Effector memory CD4-positive, alpha-beta T cell (primary cell): ENCODE measurements at regions not wholly inside any gene's neighbourhood (a gene's known extent, or its start where the extent isn't known, plus 50 kb on each side); places are given as distances from the start of the nearest gene placed in this dataset.

Source experiments
- DNase-seq, 3 donors: peaks; one replicate each; pipeline ENCODE4 v3.0.0-alpha.2; 2020
- H3K27ac ChIP-seq: 2 replicates; pipeline ENCODE4 v1.7.0; 2013; ENCODE audit warnings: mild to moderate bottlenecking, low read length, moderate library complexity; ENCODE audit not compliant: insufficient read depth, poor library complexity, severe bottlenecking
- H3K27me3 ChIP-seq: replicated peaks from 2 replicates; pipeline ENCODE4 v1.7.0; 2013; ENCODE audit warnings: mild to moderate bottlenecking, low read length; ENCODE audit not compliant: insufficient read depth, control insufficient read depth, poor library complexity, severe bottlenecking
- H3K36me3 ChIP-seq: 2 replicates; pipeline ENCODE4 v1.7.0; 2013; ENCODE audit warnings: mild to moderate bottlenecking, low read length, moderate library complexity; ENCODE audit not compliant: control insufficient read depth, insufficient read depth
- H3K4me1 ChIP-seq: 2 replicates; pipeline ENCODE4 v1.7.0; 2013; ENCODE audit warnings: low read length, mild to moderate bottlenecking; ENCODE audit not compliant: control insufficient read depth, insufficient read depth, poor library complexity, severe bottlenecking
- H3K4me3 ChIP-seq: 2 replicates; pipeline ENCODE4 v1.7.0; 2013; ENCODE audit warnings: low read length, low read depth, mild to moderate bottlenecking; ENCODE audit not compliant: insufficient read depth, poor library complexity, severe bottlenecking
- H3K9me3 ChIP-seq: 2 replicates; pipeline ENCODE4 v1.7.0; 2013; ENCODE audit warnings: mild to moderate bottlenecking, low read length, moderate library complexity; ENCODE audit not compliant: control insufficient read depth

DNA sequence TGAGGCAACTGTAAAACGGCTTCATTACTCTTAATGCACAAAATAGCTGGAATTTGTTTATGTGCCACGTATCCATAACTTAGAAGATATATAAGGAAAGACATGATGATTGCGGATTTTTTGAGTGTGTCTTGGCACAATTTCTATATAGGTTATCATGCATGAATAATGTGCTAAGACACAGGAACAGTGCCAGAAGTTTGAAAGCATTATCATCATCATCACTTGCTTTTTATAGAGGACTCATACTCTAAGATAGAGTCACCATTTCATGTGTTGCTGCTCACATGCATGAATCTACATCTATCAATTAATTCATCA, 113.4 kb downstream of the ELOVL4 start:
- no peaks in the 10 kb centered on the region for H3K27me3 ChIP-seq
- H3K36me3 ChIP-seq = no peaks in the 10 kb centered on the region
- H3K27ac ChIP-seq = no peak overlapping the region
- H3K4me3 ChIP-seq = no peak overlapping the region
- H3K4me1 ChIP-seq = no peaks in the 10 kb centered on the region
- no peak for DNase-seq
- H3K9me3 ChIP-seq = no peaks in the 10 kb centered on the region

DNA sequence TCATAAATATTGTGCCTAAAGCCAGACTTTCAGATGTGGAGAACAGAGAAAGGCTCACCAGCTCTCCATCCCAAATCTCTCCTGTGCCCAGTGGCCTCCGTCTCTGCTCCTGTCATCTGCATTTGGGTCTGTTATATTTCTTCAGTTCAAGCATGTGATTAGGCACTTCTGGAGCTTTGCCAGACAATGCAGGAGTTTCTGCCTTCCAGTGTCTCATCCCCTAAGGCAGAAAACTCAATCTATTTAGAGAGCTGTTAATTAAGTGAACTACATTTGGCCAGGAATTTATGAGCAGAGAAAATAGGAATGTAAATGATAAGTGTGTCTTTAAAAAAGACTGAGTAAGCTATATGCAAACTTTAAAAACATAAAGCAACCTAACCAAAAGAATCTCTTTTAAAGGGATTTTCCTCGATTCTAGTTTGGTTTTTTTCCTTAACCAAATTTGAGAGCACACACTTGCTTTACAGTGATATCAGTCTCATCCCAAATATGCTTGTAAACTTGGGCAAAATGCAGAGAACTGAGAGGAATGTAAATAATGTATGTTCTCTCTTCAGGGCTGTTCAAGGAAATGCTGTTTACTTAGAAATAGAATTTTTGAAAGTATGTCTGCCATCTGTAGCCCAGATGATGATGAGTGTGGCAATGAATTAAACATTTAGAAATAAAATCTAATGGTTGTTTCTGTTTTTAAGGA, 113.9 kb downstream of the ELOVL4 start:
- H3K9me3 ChIP-seq = no peaks in the 10 kb centered on the region
- H3K4me1 ChIP-seq = no peaks in the 10 kb centered on the region
- H3K4me3 ChIP-seq = no peak overlapping the region
- no peaks in the 10 kb centered on the region for H3K36me3 ChIP-seq
- H3K27ac ChIP-seq = no peak overlapping the region
- no peak for DNase-seq
- no peaks in the 10 kb centered on the region for H3K27me3 ChIP-seq

DNA sequence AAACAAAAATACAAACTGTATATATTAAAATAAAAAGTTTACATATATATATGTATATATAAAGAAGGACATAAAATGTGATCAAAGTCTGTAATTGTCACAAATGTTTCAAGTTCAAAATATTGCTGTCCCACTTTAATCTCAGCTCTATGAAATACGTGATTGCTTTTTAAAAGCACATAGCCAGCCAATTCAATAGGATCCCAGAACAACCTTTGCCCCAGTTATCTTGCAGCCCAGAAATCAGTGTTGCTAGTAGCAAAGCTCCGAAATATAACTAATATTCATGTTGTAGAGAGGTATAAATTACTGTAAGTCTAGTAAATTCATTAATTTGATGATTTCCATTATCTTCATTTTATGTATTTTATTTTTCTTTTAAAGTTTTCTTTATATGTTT, 114.6 kb downstream of the ELOVL4 start:
- DNase-seq = no peak
- Histone ChIP-seq H3K36me3 (no peaks in the 10 kb centered on the region), H3K4me3 (no peak overlapping the region), H3K27ac (no peak overlapping the region), H3K4me1 (no peaks in the 10 kb centered on the region), H3K9me3 (no peaks in the 10 kb centered on the region), H3K27me3 (no peaks in the 10 kb centered on the region)

DNA sequence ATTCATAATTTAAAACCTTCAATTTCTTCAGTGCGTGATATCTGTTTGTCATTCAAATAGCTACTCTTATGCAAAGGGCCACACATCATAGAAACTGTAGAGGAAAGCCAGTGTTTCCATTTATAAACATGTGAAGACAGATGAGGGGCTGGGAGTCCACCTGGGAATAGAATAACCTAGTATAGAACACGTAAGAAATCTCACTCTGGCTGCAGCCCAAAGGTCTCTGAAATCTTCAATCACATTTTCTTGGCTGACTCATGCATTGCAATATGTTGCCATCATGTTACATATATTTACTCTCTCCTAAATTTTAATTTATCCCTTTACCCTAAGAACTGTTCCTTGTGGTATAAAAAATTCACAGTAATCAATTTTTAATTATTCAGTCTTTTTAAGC, 123.2 kb downstream of the ELOVL4 start:
- Histone ChIP-seq H3K4me3 (no peak overlapping the region), H3K27ac (no peak overlapping the region), H3K4me1 (no peaks in the 10 kb centered on the region), H3K36me3 (no peaks in the 10 kb centered on the region), H3K9me3 (no peaks in the 10 kb centered on the region), H3K27me3 (no peaks in the 10 kb centered on the region)
- no peak for DNase-seq

DNA sequence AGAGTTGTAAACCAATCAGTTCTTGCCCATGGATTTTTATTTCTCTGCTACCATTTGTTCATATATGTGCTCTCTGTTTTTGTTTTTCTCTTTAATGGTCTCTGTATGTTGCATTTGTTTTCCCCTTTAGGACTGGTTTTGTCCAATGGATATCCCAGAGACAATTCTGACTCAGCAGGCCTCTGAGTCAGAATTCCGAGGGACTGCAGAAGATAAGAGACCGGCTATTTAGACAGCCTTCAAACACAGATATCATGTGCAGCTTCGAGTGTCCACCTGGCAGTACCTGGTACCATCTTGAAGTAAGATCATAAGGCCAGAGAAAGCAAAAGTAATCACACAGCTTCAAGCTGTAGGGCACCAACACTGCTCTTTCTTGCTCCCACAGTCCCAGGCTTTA, 125.5 kb downstream of the ELOVL4 start:
- no peaks in the 10 kb centered on the region for H3K36me3 ChIP-seq
- no peak for DNase-seq
- H3K27ac ChIP-seq = no peak overlapping the region
- H3K4me1 ChIP-seq = no peaks in the 10 kb centered on the region
- no peaks in the 10 kb centered on the region for H3K9me3 ChIP-seq
- no peaks in the 10 kb centered on the region for H3K27me3 ChIP-seq
- no peak overlapping the region for H3K4me3 ChIP-seq

DNA sequence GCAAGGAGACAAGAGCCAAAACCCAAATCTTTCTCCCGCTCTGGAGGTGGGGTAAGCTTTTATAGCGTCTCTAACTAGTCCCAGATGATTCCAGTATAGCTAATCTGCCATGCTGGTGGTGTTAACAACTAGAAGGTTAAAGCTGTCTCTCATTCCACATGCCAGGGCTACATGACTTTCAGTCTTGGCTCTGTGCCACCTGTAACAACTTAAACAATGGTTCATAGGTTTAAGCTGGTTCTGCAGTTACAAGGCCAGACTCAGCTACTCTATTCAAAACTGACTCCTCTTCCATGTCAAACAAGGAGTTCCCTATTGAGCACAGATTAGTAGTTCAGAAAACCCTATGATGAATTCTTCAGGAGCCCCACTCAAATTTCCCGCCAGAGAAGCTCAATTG, 128.9 kb downstream of the ELOVL4 start:
- Histone ChIP-seq H3K27ac (no peak overlapping the region), H3K4me1 (no peaks in the 10 kb centered on the region), H3K36me3 (no peaks in the 10 kb centered on the region), H3K4me3 (no peak overlapping the region), H3K9me3 (no peaks in the 10 kb centered on the region), H3K27me3 (no peaks in the 10 kb centered on the region)
- no peak for DNase-seq

DNA sequence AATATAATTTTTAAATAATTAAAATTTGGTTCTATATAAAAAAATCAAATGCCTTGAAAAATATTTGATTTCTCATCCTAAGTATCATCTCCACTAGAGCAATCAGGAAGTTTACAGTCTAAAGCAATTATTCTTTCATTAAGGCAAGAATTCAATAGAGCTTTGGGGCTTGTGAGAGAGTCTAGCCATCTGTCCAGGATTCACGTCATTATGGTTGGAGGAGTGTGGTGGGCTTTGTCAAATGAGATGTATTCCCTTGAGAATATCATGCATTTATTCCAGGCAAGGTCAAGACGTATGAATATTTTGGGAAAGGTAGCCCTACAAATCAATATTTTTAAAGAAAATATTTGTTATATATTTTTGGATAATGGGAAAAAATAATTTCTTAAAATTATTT, 132.4 kb downstream of the ELOVL4 start:
- Histone ChIP-seq H3K4me3 (no peak overlapping the region), H3K27ac (no peak overlapping the region), H3K36me3 (no peaks in the 10 kb centered on the region), H3K27me3 (no peaks in the 10 kb centered on the region), H3K4me1 (no peaks in the 10 kb centered on the region), H3K9me3 (no peaks in the 10 kb centered on the region)
- no peak for DNase-seq

DNA sequence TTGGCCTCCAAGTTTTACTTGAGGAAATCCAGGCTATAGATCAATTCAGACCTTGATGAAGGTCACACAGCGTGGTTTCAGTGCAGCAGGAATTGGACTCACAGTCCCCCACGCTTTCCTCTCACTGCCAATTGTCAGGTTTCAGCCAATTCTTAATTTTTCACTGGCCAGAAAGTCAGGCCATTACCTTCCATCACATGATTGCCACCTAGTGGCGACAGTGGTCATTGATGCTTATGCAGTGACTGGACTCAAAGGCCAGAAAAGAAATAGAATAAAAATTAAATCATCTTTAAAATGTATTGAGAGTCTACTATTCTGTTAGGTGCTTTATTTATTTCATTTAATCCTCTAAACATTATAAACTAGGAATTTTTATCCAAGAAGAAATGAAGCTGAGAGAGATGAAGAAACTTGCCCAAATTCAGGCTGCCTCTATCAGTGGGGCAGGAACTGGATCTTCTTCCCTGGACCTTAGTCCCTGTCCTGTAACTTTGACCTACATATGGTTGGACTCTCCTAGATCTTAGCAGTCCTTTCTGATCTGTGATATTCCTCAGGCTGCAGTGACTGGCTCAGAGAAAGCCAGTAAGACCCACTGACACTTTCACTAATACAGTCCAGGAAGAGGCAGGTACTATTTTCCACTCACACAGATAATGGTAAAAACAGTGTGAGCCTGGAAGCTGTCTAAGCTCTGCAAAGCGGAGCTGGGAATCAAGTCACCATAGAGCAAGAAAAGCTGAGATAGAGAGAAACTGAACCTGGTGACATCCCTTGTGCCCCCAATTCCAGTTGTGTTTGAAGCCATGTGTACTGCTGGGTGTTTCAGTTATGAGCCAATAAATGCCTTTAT, 133.3 kb downstream of the ELOVL4 start:
- no peaks in the 10 kb centered on the region for H3K27me3 ChIP-seq
- H3K4me3 ChIP-seq = no peak overlapping the region
- H3K4me1 ChIP-seq = no peaks in the 10 kb centered on the region
- no peaks in the 10 kb centered on the region for H3K9me3 ChIP-seq
- H3K36me3 ChIP-seq = no peaks in the 10 kb centered on the region
- H3K27ac ChIP-seq = no peak overlapping the region
- DNase-seq = peak; percentile 4 to 32 (median 14)

DNA sequence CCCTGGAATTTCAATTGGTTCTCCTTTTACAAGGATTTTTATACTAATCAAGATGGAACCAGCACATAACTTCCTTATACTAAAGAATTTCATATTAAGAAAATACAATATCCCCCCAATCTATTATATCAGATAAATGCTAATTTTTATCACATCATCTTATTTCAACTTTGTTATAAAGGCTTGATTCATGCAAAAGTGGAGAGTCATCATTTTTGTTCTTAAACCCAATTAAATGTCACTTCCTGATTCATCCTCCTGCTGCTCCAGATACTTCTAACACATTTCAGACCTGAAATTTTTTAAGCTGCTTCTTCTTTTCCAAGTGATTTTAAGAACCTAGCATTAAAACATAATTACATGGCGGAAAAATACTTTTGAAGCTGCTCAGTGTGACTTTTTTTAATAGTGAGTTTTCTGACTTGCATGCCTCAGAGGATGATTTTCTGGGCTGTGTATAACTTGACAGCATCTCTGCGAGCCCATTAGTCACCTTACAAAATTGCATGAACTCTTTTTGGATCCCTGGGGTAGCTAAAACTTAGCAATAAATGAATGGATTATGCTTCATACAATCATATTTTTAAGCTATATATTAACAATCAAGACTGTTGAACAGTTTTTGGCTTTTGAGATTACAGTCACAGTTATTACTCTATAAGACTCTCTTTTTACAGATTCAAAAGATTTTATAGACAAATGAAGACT, 134.1 kb downstream of the ELOVL4 start:
- H3K4me1 ChIP-seq = no peaks in the 10 kb centered on the region
- no peaks in the 10 kb centered on the region for H3K27me3 ChIP-seq
- no peak overlapping the region for H3K4me3 ChIP-seq
- DNase-seq = no peak
- no peaks in the 10 kb centered on the region for H3K9me3 ChIP-seq
- H3K27ac ChIP-seq = no peak overlapping the region
- no peaks in the 10 kb centered on the region for H3K36me3 ChIP-seq

DNA sequence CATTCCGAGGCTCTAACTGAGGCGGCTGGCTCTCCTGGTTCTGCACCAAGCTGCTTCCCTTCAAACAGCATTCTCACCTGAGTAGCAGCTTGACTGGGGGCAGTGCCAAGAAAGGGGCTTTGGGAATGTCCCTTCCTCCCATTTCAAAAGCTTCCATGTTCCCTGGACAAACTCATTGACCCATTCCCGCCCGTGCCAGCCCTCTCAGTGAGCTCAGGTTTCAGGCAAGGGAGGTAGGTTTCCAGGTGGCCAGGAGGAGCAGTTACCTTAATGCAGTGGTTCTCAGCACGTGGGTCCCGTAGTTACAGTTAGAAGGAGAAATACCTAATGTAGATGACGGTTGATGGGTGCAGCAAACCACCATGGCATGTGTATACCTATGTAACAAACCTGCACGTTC, 135.2 kb downstream of the ELOVL4 start:
- no peak overlapping the region for H3K4me3 ChIP-seq
- no peaks in the 10 kb centered on the region for H3K27me3 ChIP-seq
- H3K9me3 ChIP-seq = no peaks in the 10 kb centered on the region
- H3K36me3 ChIP-seq = no peaks in the 10 kb centered on the region
- no peaks in the 10 kb centered on the region for H3K4me1 ChIP-seq
- H3K27ac ChIP-seq = no peak overlapping the region
- no peak for DNase-seq
